Adrenal gland (tissue), 5 donors: ENCODE measurements at regions not wholly inside any gene's neighbourhood (a gene's known extent, or its start where the extent isn't known, plus 50 kb on each side); places are given as distances from the start of the nearest gene placed in this dataset.

Experiments used
- POLR2A ChIP-seq, 2 donors: fragments of 450-650 bp; IDR thresholded peaks; one replicate each; pipeline ENCODE4 v1.6.1; 2017; ENCODE audit warnings: antibody characterized with exemption in 2 of 2, mild to moderate bottlenecking in 2 of 2, moderate library complexity in 1 of 2
- TF ChIP-seq, protein P1 (sequence below), 6 experiments: fragments of 450-650 bp in 4 of 6; fragments of 200-600 bp in 2 of 6; sonication (generic) in 1 of 6; IDR thresholded peaks; 1 replicate in 5 of 6; 2 replicates in 1 of 6; pipeline versions ENCODE4 v1.5.1 to v1.8.0; 2016 to 2021; ENCODE audit warnings: antibody characterized with exemption in 6 of 6, mild to moderate bottlenecking in 2 of 6, moderate library complexity in 1 of 6
- donor health status: DM: no; HTN: no; CAD: no.

DNA sequence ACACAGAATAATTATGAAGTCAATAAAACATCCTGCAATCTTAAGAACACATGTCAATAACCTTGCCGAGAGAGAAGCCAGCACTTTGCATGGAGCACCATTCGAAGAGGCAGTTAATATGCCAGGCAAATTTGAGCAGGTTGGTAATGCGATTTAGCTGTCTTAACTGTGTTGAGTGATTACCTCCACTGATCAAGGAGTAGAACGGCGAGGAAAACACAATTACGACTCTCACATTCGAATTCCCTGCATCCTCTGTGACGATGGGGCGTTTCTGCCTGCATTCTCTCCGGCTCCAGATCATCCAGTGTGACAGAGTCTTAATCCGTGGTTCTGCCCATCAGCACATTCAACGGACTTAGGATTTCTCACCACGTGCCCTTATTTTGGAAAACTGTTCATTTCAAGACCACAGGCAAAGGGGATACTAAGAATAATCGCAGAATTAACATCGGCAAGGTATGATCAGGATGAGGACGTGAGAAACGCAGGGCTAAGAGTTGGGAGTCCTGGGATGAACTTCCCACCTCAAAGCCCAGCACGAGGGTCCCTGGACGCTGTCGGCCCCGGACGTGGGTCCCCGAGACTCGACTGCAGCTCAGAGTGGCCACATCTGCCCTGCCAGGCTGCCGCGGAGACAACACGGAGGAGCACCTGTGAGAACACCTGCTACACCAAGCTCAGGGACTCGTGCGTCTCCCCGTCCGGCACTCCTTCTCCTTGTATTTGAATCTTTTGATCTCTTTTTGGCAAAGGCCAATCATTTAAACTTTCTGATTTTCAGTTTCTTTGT, 499.2 kb upstream of the SALL3 start:
- TF ChIP-seq, protein P1, sequence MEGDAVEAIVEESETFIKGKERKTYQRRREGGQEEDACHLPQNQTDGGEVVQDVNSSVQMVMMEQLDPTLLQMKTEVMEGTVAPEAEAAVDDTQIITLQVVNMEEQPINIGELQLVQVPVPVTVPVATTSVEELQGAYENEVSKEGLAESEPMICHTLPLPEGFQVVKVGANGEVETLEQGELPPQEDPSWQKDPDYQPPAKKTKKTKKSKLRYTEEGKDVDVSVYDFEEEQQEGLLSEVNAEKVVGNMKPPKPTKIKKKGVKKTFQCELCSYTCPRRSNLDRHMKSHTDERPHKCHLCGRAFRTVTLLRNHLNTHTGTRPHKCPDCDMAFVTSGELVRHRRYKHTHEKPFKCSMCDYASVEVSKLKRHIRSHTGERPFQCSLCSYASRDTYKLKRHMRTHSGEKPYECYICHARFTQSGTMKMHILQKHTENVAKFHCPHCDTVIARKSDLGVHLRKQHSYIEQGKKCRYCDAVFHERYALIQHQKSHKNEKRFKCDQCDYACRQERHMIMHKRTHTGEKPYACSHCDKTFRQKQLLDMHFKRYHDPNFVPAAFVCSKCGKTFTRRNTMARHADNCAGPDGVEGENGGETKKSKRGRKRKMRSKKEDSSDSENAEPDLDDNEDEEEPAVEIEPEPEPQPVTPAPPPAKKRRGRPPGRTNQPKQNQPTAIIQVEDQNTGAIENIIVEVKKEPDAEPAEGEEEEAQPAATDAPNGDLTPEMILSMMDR (IDR thresholded peaks at IDR 0.05): no peak
- TF ChIP-seq POLR2A (IDR thresholded peaks at IDR 0.05): no peak
